SH-SY5Y (cell line): ENCODE measurements at regions not wholly inside any gene's neighbourhood (a gene's known extent, or its start where the extent isn't known, plus 50 kb on each side); places are given as distances from the start of the nearest gene placed in this dataset.

Source experiments
- GATA2 ChIP-seq: IDR thresholded peaks from 2 replicates; pipeline ENCODE4 v1.6.1; 2011; ENCODE audit warnings: mild to moderate bottlenecking, low read depth, low read length
- GATA3 ChIP-seq: IDR thresholded peaks from 2 replicates; pipeline ENCODE4 v1.6.1; 2011; ENCODE audit warnings: low read depth, mild to moderate bottlenecking, low read length, moderate library complexity

DNA sequence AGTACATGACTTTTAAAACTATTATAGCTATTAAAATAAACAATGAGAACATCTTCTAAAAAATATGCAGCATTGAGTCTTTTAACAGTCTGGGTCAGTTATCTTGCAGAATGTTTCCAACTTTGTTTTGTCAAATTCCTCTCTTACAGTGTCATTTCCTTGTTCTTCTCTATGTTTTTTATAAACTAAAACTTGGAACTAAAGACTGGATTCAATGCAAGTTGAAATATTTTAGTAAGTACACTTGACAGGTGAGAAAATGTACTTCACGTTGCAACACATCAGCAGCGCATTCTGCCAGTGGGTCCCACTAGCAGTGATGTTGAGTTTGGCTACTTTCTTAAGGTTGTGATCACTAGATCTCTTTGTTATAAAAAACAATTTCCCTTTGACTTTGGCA lies 1407.6 kb upstream of the RAG2 start:
- TF ChIP-seq GATA3 (no peak), GATA2 (no peak)
